ENCODE measurements at regions not wholly inside any gene's neighbourhood (a gene's known extent, or its start where the extent isn't known, plus 50 kb on each side); places are given as distances from the start of the nearest gene placed in this dataset.
"Not testable (repeated sequence)": the region's sequence is repeated elsewhere in the genome, so short reads cannot be mapped to it uniquely, and the experiment has no call there.

GRCh38 chr5:45113726-45114125 is 305.0 kb downstream of the MRPS30 start:
- FAIRE-seq (no peak), DNase-seq (ENCODE audit: low read depth) (peak; percentile 31)
- Histone ChIP-seq H3K36me3 (ENCODE audit: control insufficient read depth, insufficient read depth, low read length) (no peaks in the 10 kb centered on the region), H3K27me3 (ENCODE audit: control insufficient read depth, insufficient read depth, low read length) (no peaks in the 10 kb centered on the region), H3K4me3 (ENCODE audit: low read depth, low read length) (no peak overlapping the region)
- TF ChIP-seq CTCF (IDR thresholded peaks at IDR 0.05; ENCODE audit: insufficient read depth, low read length, severe bottlenecking), result no peak

GRCh38 chr5:45132972-45133371 is 324.2 kb downstream of the MRPS30 start:
- no peak for TF ChIP-seq CTCF (IDR thresholded peaks at IDR 0.05; ENCODE audit: insufficient read depth, low read length, severe bottlenecking)
- no peaks in the 10 kb centered on the region for H3K27me3 ChIP-seq (ENCODE audit: control insufficient read depth, insufficient read depth, low read length)
- no peak overlapping the region for H3K4me3 ChIP-seq (ENCODE audit: low read depth, low read length)
- FAIRE-seq (no peak), DNase-seq (ENCODE audit: low read depth) (no peak)
- H3K36me3 ChIP-seq (ENCODE audit: control insufficient read depth, insufficient read depth, low read length), result no peaks in the 10 kb centered on the region

GRCh38 chr5:45162974-45163373 is 354.2 kb downstream of the MRPS30 start:
- no peak for TF ChIP-seq CTCF (IDR thresholded peaks at IDR 0.05; ENCODE audit: insufficient read depth, low read length, severe bottlenecking)
- no peaks in the 10 kb centered on the region for H3K36me3 ChIP-seq (ENCODE audit: control insufficient read depth, insufficient read depth, low read length)
- no peak overlapping the region for H3K4me3 ChIP-seq (ENCODE audit: low read depth, low read length)
- DNase-seq (ENCODE audit: low read depth) (no peak), FAIRE-seq (no peak)
- no peaks in the 10 kb centered on the region for H3K27me3 ChIP-seq (ENCODE audit: control insufficient read depth, insufficient read depth, low read length)

- Histone ChIP-seq H3K36me3 (ENCODE audit: control insufficient read depth, insufficient read depth, low read length) (no peaks in the 10 kb centered on the region), H3K4me3 (ENCODE audit: low read depth, low read length) (no peak overlapping the region), H3K27me3 (ENCODE audit: control insufficient read depth, insufficient read depth, low read length) (no peaks in the 10 kb centered on the region)
- no peak for DNase-seq (ENCODE audit: low read depth)
- FAIRE-seq, result no peak
- TF ChIP-seq CTCF (IDR thresholded peaks at IDR 0.05; ENCODE audit: insufficient read depth, low read length, severe bottlenecking), result no peak
Observed at GRCh38 chr5:45171563-45171962, 362.8 kb downstream of the MRPS30 start.

GRCh38 chr5:45172634-45173033 is 363.9 kb downstream of the MRPS30 start:
- not testable (repeated sequence) for FAIRE-seq; DNase-seq (ENCODE audit: low read depth); H3K36me3 ChIP-seq (ENCODE audit: control insufficient read depth, insufficient read depth, low read length)

GRCh38 chr5:45179686-45180085 is 370.9 kb downstream of the MRPS30 start:
- no peak overlapping the region for H3K4me3 ChIP-seq (ENCODE audit: low read depth, low read length)
- no peak for FAIRE-seq
- DNase-seq (ENCODE audit: low read depth), result no peak
- H3K27me3 ChIP-seq (ENCODE audit: control insufficient read depth, insufficient read depth, low read length), result no peaks in the 10 kb centered on the region
- no peaks in the 10 kb centered on the region for H3K36me3 ChIP-seq (ENCODE audit: control insufficient read depth, insufficient read depth, low read length)
- no peak for TF ChIP-seq CTCF (IDR thresholded peaks at IDR 0.05; ENCODE audit: insufficient read depth, low read length, severe bottlenecking)

More at GRCh38 chr5:45172634-45173033, 363.9 kb downstream of the MRPS30 start:
- H3K27me3 ChIP-seq (ENCODE audit: control insufficient read depth, insufficient read depth, low read length); H3K4me3 ChIP-seq (ENCODE audit: low read depth, low read length): not testable (repeated sequence)

All from bronchial epithelial cell (primary cell).